Prostate gland (tissue), 2 donors: ENCODE measurements at regions not wholly inside any gene's neighbourhood (a gene's known extent, or its start where the extent isn't known, plus 50 kb on each side); places are given as distances from the start of the nearest gene placed in this dataset.

Experiments used
- POLR2A ChIP-seq: fragments of 450-650 bp; IDR thresholded peaks from one replicate; pipeline ENCODE4 v1.6.1; 2016; ENCODE audit warnings: antibody characterized with exemption, mild to moderate bottlenecking
- POLR2AphosphoS5 ChIP-seq: sonication (generic); formaldehyde crosslinking; IDR thresholded peaks from one replicate; pipeline ENCODE4 v1.6.1; 2017; ENCODE audit warnings: antibody characterized with exemption
- TF ChIP-seq, protein P1 (sequence below), 4 experiments: fragments of 200-600 bp in 2 of 4; fragments of 450-650 bp in 2 of 4; sonication (generic) in 2 of 4; IDR thresholded peaks; 1 replicate in 3 of 4; 2 replicates in 1 of 4; pipeline ENCODE4 v1.5.1; 2016 to 2019; ENCODE audit warnings: antibody characterized with exemption in 4 of 4, mild to moderate bottlenecking in 2 of 4, moderate library complexity in 2 of 4

GRCh38 chr2:208854717-208855116, 448.1 kb downstream of the PTH2R start:
- TF ChIP-seq, protein P1, sequence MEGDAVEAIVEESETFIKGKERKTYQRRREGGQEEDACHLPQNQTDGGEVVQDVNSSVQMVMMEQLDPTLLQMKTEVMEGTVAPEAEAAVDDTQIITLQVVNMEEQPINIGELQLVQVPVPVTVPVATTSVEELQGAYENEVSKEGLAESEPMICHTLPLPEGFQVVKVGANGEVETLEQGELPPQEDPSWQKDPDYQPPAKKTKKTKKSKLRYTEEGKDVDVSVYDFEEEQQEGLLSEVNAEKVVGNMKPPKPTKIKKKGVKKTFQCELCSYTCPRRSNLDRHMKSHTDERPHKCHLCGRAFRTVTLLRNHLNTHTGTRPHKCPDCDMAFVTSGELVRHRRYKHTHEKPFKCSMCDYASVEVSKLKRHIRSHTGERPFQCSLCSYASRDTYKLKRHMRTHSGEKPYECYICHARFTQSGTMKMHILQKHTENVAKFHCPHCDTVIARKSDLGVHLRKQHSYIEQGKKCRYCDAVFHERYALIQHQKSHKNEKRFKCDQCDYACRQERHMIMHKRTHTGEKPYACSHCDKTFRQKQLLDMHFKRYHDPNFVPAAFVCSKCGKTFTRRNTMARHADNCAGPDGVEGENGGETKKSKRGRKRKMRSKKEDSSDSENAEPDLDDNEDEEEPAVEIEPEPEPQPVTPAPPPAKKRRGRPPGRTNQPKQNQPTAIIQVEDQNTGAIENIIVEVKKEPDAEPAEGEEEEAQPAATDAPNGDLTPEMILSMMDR (IDR thresholded peaks at IDR 0.05) = no peak
- TF ChIP-seq POLR2A (no peak), POLR2AphosphoS5 (no peak)
